ENCODE measurements at regions not wholly inside any gene's neighbourhood (a gene's known extent, or its start where the extent isn't known, plus 50 kb on each side); places are given as distances from the start of the nearest gene placed in this dataset.

GRCh38 chr7:131687296-131687695 lies 130.9 kb upstream of the PODXL start:
- TF ChIP-seq XRCC5 (IDR thresholded peaks at IDR 0.05; ENCODE audit: low read depth, low read length) (no peak), NR2F6 (CRISPR knock-in tag; IDR thresholded peaks at IDR 0.05) (no peak), EGR1 (conservative IDR thresholded peaks at IDR 0.05) (no peak), SMAD3 (CRISPR knock-in tag; conservative IDR thresholded peaks at IDR 0.05) (no peak), ZNF589 (CRISPR knock-in tag; IDR thresholded peaks at IDR 0.05; ENCODE audit: low read depth) (no peak), MAX (CRISPR knock-in tag; IDR thresholded peaks at IDR 0.05) (no peak), ZNF274 (IDR thresholded peaks at IDR 0.05; ENCODE audit: borderline replicate concordance, low read depth, low read length) (no peak), PHF8 (IDR thresholded peaks at IDR 0.05; ENCODE audit: borderline replicate concordance, low read length) (no peak), KLF16 (IDR thresholded peaks at IDR 0.05) (no peak), RNF2 (IDR thresholded peaks at IDR 0.05) (no peak)
- TF ChIP-seq, protein P1, sequence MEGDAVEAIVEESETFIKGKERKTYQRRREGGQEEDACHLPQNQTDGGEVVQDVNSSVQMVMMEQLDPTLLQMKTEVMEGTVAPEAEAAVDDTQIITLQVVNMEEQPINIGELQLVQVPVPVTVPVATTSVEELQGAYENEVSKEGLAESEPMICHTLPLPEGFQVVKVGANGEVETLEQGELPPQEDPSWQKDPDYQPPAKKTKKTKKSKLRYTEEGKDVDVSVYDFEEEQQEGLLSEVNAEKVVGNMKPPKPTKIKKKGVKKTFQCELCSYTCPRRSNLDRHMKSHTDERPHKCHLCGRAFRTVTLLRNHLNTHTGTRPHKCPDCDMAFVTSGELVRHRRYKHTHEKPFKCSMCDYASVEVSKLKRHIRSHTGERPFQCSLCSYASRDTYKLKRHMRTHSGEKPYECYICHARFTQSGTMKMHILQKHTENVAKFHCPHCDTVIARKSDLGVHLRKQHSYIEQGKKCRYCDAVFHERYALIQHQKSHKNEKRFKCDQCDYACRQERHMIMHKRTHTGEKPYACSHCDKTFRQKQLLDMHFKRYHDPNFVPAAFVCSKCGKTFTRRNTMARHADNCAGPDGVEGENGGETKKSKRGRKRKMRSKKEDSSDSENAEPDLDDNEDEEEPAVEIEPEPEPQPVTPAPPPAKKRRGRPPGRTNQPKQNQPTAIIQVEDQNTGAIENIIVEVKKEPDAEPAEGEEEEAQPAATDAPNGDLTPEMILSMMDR (IDR thresholded peaks at IDR 0.05 in 2 of 3, conservative IDR thresholded peaks at IDR 0.05 in 1 of 3; ENCODE audit: insufficient read depth in 2 of 3, low read depth in 1 of 3, low read length in 3 of 3): no peak
- TF ChIP-seq, protein P2, sequence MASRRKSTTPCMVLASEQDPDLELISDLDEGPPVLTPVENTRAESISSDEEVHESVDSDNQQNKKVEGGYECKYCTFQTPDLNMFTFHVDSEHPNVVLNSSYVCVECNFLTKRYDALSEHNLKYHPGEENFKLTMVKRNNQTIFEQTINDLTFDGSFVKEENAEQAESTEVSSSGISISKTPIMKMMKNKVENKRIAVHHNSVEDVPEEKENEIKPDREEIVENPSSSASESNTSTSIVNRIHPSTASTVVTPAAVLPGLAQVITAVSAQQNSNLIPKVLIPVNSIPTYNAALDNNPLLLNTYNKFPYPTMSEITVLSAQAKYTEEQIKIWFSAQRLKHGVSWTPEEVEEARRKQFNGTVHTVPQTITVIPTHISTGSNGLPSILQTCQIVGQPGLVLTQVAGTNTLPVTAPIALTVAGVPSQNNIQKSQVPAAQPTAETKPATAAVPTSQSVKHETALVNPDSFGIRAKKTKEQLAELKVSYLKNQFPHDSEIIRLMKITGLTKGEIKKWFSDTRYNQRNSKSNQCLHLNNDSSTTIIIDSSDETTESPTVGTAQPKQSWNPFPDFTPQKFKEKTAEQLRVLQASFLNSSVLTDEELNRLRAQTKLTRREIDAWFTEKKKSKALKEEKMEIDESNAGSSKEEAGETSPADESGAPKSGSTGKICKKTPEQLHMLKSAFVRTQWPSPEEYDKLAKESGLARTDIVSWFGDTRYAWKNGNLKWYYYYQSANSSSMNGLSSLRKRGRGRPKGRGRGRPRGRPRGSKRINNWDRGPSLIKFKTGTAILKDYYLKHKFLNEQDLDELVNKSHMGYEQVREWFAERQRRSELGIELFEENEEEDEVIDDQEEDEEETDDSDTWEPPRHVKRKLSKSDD (conservative IDR thresholded peaks at IDR 0.05; ENCODE audit: low read length): no peak
